Liver (tissue), 8 donors: ENCODE measurements at regions not wholly inside any gene's neighbourhood (a gene's known extent, or its start where the extent isn't known, plus 50 kb on each side); places are given as distances from the start of the nearest gene placed in this dataset.

Experiments used
- DNase-seq: peaks from one replicate; pipeline ENCODE4 v3.0.0-alpha.2; 2017; ENCODE audit warnings: low spot score
- H3K27ac ChIP-seq, 2 donors: one replicate each; pipeline ENCODE4 v1.7.0; 2013; ENCODE audit warnings: inconsistent platforms in 2 of 2, low read length in 2 of 2, control low read depth in 1 of 2, low read depth in 1 of 2, mild to moderate bottlenecking in 1 of 2
- H3K27me3 ChIP-seq, 4 donors: one replicate each; pipeline versions ENCODE4 v1.6.1 to v1.7.0; 2013; ENCODE audit warnings: low read length in 3 of 4, inconsistent platforms in 1 of 4, mild to moderate bottlenecking in 1 of 4, moderate library complexity in 1 of 4; ENCODE audit not compliant: control insufficient read depth in 4 of 4, insufficient read depth in 4 of 4
- H3K36me3 ChIP-seq, 4 donors: one replicate each; pipeline versions ENCODE4 v1.6.1 to v1.7.0; 2013; ENCODE audit warnings: low read length in 3 of 4, mild to moderate bottlenecking in 3 of 4, low read depth in 1 of 4, moderate library complexity in 1 of 4; ENCODE audit not compliant: control insufficient read depth in 4 of 4, insufficient read depth in 3 of 4
- H3K4me1 ChIP-seq, 4 donors: one replicate each; pipeline versions ENCODE4 v1.6.1 to v1.7.0; 2013; ENCODE audit warnings: low read length in 3 of 4, mild to moderate bottlenecking in 3 of 4, moderate library complexity in 1 of 4; ENCODE audit not compliant: control insufficient read depth in 4 of 4, insufficient read depth in 4 of 4
- H3K4me3 ChIP-seq, 3 donors: one replicate each; pipeline versions ENCODE4 v1.6.1 to v1.7.0; 2013; ENCODE audit warnings: low read length in 3 of 3, control low read depth in 1 of 3, low read depth in 1 of 3, mild to moderate bottlenecking in 1 of 3
- H3K9ac ChIP-seq, 2 donors: one replicate each; pipeline ENCODE4 v1.7.0; 2013; ENCODE audit warnings: low read length in 2 of 2, mild to moderate bottlenecking in 2 of 2, moderate library complexity in 2 of 2, control low read depth in 1 of 2, low read depth in 1 of 2
- H3K9me3 ChIP-seq, 4 donors: one replicate each; pipeline versions ENCODE4 v1.6.1 to v1.7.0; 2013; ENCODE audit warnings: low read length in 3 of 4; ENCODE audit not compliant: control insufficient read depth in 4 of 4
- ATF3 ChIP-seq: IDR thresholded peaks from 2 replicates; pipeline ENCODE4 v1.6.1; 2016; ENCODE audit warnings: antibody characterized with exemption
- CTCF ChIP-seq: fragments of 150-350 bp; IDR thresholded peaks from 2 replicates; pipeline ENCODE4 v1.5.1; 2017; ENCODE audit warnings: improper control_type of control experiment, low read depth, low read length; ENCODE audit not compliant: missing input control
- EGR1 ChIP-seq, 2 donors: IDR thresholded peaks; 2 replicates each; pipeline ENCODE4 v1.6.1; 2016 to 2018; ENCODE audit warnings: antibody characterized with exemption in 2 of 2, low read depth in 2 of 2
- FOXA1 ChIP-seq: IDR thresholded peaks from 2 replicates; pipeline ENCODE4 v1.6.1; 2016; ENCODE audit warnings: antibody characterized with exemption
- FOXA2 ChIP-seq: IDR thresholded peaks from 2 replicates; pipeline ENCODE4 v1.6.1; 2016; ENCODE audit warnings: antibody characterized with exemption
- GABPA ChIP-seq, 2 donors: IDR thresholded peaks in 1 of 2; conservative IDR thresholded peaks in 1 of 2; 2 replicates each; pipeline ENCODE4 v1.6.1; 2016; ENCODE audit warnings: antibody characterized with exemption in 2 of 2, mild to moderate bottlenecking in 1 of 2, moderate library complexity in 1 of 2
- HNF4A ChIP-seq, 2 donors: conservative IDR thresholded peaks; 2 replicates each; pipeline ENCODE4 v1.6.1; 2016; ENCODE audit warnings: antibody characterized with exemption in 2 of 2, mild to moderate bottlenecking in 2 of 2
- HNF4G ChIP-seq: IDR thresholded peaks from 2 replicates; pipeline ENCODE4 v1.6.1; 2016; ENCODE audit warnings: antibody characterized with exemption
- NR2F2 ChIP-seq: IDR thresholded peaks from 2 replicates; pipeline ENCODE4 v1.6.1; 2016; ENCODE audit warnings: antibody characterized with exemption
- RAD21 ChIP-seq, 2 donors: IDR thresholded peaks; 2 replicates each; pipeline ENCODE4 v1.6.1; 2016; ENCODE audit warnings: antibody characterized with exemption in 2 of 2, mild to moderate bottlenecking in 2 of 2
- REST ChIP-seq: IDR thresholded peaks from 2 replicates; pipeline ENCODE4 v1.6.1; 2016; ENCODE audit warnings: antibody characterized with exemption, mild to moderate bottlenecking
- RXRA ChIP-seq, 2 donors: IDR thresholded peaks; 2 replicates each; pipeline ENCODE4 v1.6.1; 2017 to 2018; ENCODE audit warnings: antibody characterized with exemption in 2 of 2, mild to moderate bottlenecking in 1 of 2
- SP1 ChIP-seq: IDR thresholded peaks from 2 replicates; pipeline ENCODE4 v1.6.1; 2018; ENCODE audit warnings: antibody characterized with exemption, mild to moderate bottlenecking
- TAF1 ChIP-seq: conservative IDR thresholded peaks from 2 replicates; pipeline ENCODE4 v1.6.1; 2016; ENCODE audit warnings: antibody characterized with exemption, mild to moderate bottlenecking
- YY1 ChIP-seq: IDR thresholded peaks from 2 replicates; pipeline ENCODE4 v1.6.1; 2016; ENCODE audit warnings: antibody characterized with exemption, mild to moderate bottlenecking
- WGBS: extraction: QIAGEN DNeasy Blood & Tissue Kit; methylation state at CpG from one replicate; pipeline ENCODE4 v1.1.7; 2013; 5-methylcytosine and 5-hydroxymethylcytosine counted together
- TF ChIP-seq, protein P1 (sequence below): IDR thresholded peaks from 2 replicates; pipeline ENCODE4 v1.6.1; 2016; ENCODE audit warnings: antibody characterized with exemption
- donor health status: healthy.
- donor health status: healthy.
- donor health status: healthy.
- donor health status: healthy.
- donor health status: healthy.

GRCh38 chr3:25033407-25034029, 394.5 kb upstream of the RARB start:
- H3K4me3 ChIP-seq, result no peak overlapping the region
- no peaks in the 10 kb centered on the region for H3K9me3 ChIP-seq
- peak; percentile 35 for DNase-seq
- no peak for TF ChIP-seq HNF4G
- TF ChIP-seq CTCF, result peak; percentile 56
- TF ChIP-seq, protein P1, sequence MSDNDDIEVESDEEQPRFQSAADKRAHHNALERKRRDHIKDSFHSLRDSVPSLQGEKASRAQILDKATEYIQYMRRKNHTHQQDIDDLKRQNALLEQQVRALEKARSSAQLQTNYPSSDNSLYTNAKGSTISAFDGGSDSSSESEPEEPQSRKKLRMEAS, result no peak
- TF ChIP-seq REST, result no peak
- peak in 1 of 2 donors; percentile 6 for TF ChIP-seq RXRA (IDR thresholded peaks at IDR 0.05)
- no peak for TF ChIP-seq EGR1 (IDR thresholded peaks at IDR 0.05; ENCODE audit: low read depth in 2 of 2)
- no peak for TF ChIP-seq HNF4A (conservative IDR thresholded peaks at IDR 0.05)
- TF ChIP-seq RAD21 (IDR thresholded peaks at IDR 0.05), result peak; percentile 56 to 78
- TF ChIP-seq NR2F2, result peak; percentile 40
- no peak overlapping the region for H3K9ac ChIP-seq
- no peaks in the 10 kb centered on the region for H3K4me1 ChIP-seq
- no peaks in the 10 kb centered on the region for H3K27me3 ChIP-seq
- 75% methylated on average over 6 of the region's 6 CpGs for WGBS
- H3K27ac ChIP-seq, result no peak overlapping the region
- no peaks in the 10 kb centered on the region for H3K36me3 ChIP-seq

GRCh38 chr3:25035526-25035925, 392.5 kb upstream of the RARB start:
- Histone ChIP-seq H3K9ac (no peak overlapping the region), H3K27ac (no peak overlapping the region), H3K4me3 (no peak overlapping the region), H3K9me3 (no peaks in the 10 kb centered on the region), H3K27me3 (no peaks in the 10 kb centered on the region), H3K36me3 (no peaks in the 10 kb centered on the region), H3K4me1 (no peaks in the 10 kb centered on the region)
- TF ChIP-seq FOXA2 (no peak), SP1 (no peak), FOXA1 (no peak), RAD21 (IDR thresholded peaks at IDR 0.05) (no peak), TAF1 (no peak), ATF3 (no peak), REST (no peak), GABPA (IDR thresholded peaks at IDR 0.05 in 1 of 2, conservative IDR thresholded peaks at IDR 0.05 in 1 of 2) (no peak), HNF4A (conservative IDR thresholded peaks at IDR 0.05) (no peak), CTCF (no peak), YY1 (no peak)
- WGBS, result 82% methylated on average over 1 of the region's 1 CpG
- no peak for DNase-seq
